Dendritic cell treated with granulocyte-macrophage colony-stimulating factor and Interleukin-4, amounts not matched to agents 40 ng/mL and 50 ng/mL, for 4 days (primary cell): ENCODE measurements at regions not wholly inside any gene's neighbourhood (a gene's known extent, or its start where the extent isn't known, plus 50 kb on each side); places are given as distances from the start of the nearest gene placed in this dataset.
"Not testable (repeated sequence)": the region's sequence is repeated elsewhere in the genome, so short reads cannot be mapped to it uniquely, and the experiment has no call there.

Experiments used
- H3K27ac Mint-ChIP-seq: one replicate; pipeline ENCODE4 v1.8.0; 2022; ENCODE audit warnings: mild to moderate bottlenecking, mixed read lengths
- H3K27me3 Mint-ChIP-seq: one replicate; pipeline ENCODE4 v1.8.0; 2022; ENCODE audit warnings: mild to moderate bottlenecking, mixed read lengths
- H3K36me3 Mint-ChIP-seq: one replicate; pipeline ENCODE4 v1.8.0; 2022; ENCODE audit warnings: low read depth, mixed read lengths
- H3K4me1 Mint-ChIP-seq: one replicate; pipeline ENCODE4 v1.8.0; 2022; ENCODE audit warnings: low read depth, mixed read lengths
- H3K4me3 Mint-ChIP-seq: one replicate; pipeline ENCODE4 v1.8.0; 2022; ENCODE audit warnings: mild to moderate bottlenecking, moderate library complexity, mixed read lengths
- H3K9me3 Mint-ChIP-seq: one replicate; pipeline ENCODE4 v1.8.0; 2022; ENCODE audit warnings: mixed read lengths
- intact Hi-C: fragments of 100-400 bp; cut with micrococcal nuclease; formaldehyde crosslinking; loops from one replicate; pipeline ENCODE4 v1.15.0; 2022

- H3K9me3 Mint-ChIP-seq, H3K27ac Mint-ChIP-seq, intact Hi-C loops: not testable (repeated sequence)
Observed at GRCh38 chr10:33867199-33867789, 532.8 kb upstream of the NRP1 start.

GRCh38 chr10:33863352-33863751 lies 528.9 kb upstream of the NRP1 start:
- no peak overlapping the region for H3K4me3 Mint-ChIP-seq
- no peak overlapping the region for H3K27ac Mint-ChIP-seq
- peaks cover 26% of the 10 kb centered on the region for H3K4me1 Mint-ChIP-seq
- H3K36me3 Mint-ChIP-seq = no peaks in the 10 kb centered on the region
- no peaks in the 10 kb centered on the region for H3K9me3 Mint-ChIP-seq
- intact Hi-C loops = no loop called here
- H3K27me3 Mint-ChIP-seq = peaks cover 16% of the 10 kb centered on the region

More at GRCh38 chr10:33867199-33867789, 532.8 kb upstream of the NRP1 start:
- H3K4me3 Mint-ChIP-seq, H3K36me3 Mint-ChIP-seq, H3K4me1 Mint-ChIP-seq: not testable (repeated sequence)
- peaks cover 33% of the 10 kb centered on the region for H3K27me3 Mint-ChIP-seq

- no peaks in the 10 kb centered on the region for H3K36me3 Mint-ChIP-seq
- H3K9me3 Mint-ChIP-seq = no peaks in the 10 kb centered on the region
- H3K27me3 Mint-ChIP-seq = peaks cover 17% of the 10 kb centered on the region
- no peak overlapping the region for H3K27ac Mint-ChIP-seq
- H3K4me3 Mint-ChIP-seq = no peak overlapping the region
- H3K4me1 Mint-ChIP-seq = peaks cover 26% of the 10 kb centered on the region
- intact Hi-C loops = no loop called here
Observed at GRCh38 chr10:33862536-33863105, 528.2 kb upstream of the NRP1 start.

- H3K4me3 Mint-ChIP-seq = no peak overlapping the region
- peaks cover 26% of the 10 kb centered on the region for H3K4me1 Mint-ChIP-seq
- intact Hi-C loops = no loop called here
- peaks cover 17% of the 10 kb centered on the region for H3K27me3 Mint-ChIP-seq
- H3K36me3 Mint-ChIP-seq = no peaks in the 10 kb centered on the region
- H3K9me3 Mint-ChIP-seq = no peaks in the 10 kb centered on the region
- no peak overlapping the region for H3K27ac Mint-ChIP-seq
Observed at GRCh38 chr10:33861833-33862232, 527.4 kb upstream of the NRP1 start.

- H3K4me3 Mint-ChIP-seq = no peak overlapping the region
- no peak overlapping the region for H3K27ac Mint-ChIP-seq
- H3K9me3 Mint-ChIP-seq = no peaks in the 10 kb centered on the region
- peaks cover 15% of the 10 kb centered on the region for H3K27me3 Mint-ChIP-seq
- peaks cover 26% of the 10 kb centered on the region for H3K4me1 Mint-ChIP-seq
- H3K36me3 Mint-ChIP-seq = no peaks in the 10 kb centered on the region
- intact Hi-C loops = no loop called here
Observed at GRCh38 chr10:33861016-33861704, 526.7 kb upstream of the NRP1 start.

- H3K27me3 Mint-ChIP-seq = peaks cover 16% of the 10 kb centered on the region
- H3K27ac Mint-ChIP-seq = no peak overlapping the region
- H3K4me1 Mint-ChIP-seq = peaks cover 24% of the 10 kb centered on the region
- H3K4me3 Mint-ChIP-seq = no peak overlapping the region
- H3K9me3 Mint-ChIP-seq = no peaks in the 10 kb centered on the region
- intact Hi-C loops = no loop called here
- H3K36me3 Mint-ChIP-seq = no peaks in the 10 kb centered on the region
Observed at GRCh38 chr10:33860552-33860951, 526.1 kb upstream of the NRP1 start.

GRCh38 chr10:33859319-33860022 lies 525.0 kb upstream of the NRP1 start:
- peaks cover 16% of the 10 kb centered on the region for H3K27me3 Mint-ChIP-seq
- intact Hi-C loops = no loop called here
- no peak overlapping the region for H3K4me3 Mint-ChIP-seq
- H3K36me3 Mint-ChIP-seq = no peaks in the 10 kb centered on the region
- H3K4me1 Mint-ChIP-seq = peaks cover 21% of the 10 kb centered on the region
- no peak overlapping the region for H3K27ac Mint-ChIP-seq
- no peaks in the 10 kb centered on the region for H3K9me3 Mint-ChIP-seq

GRCh38 chr10:33858326-33858725 lies 523.9 kb upstream of the NRP1 start:
- Mint-ChIP-seq H3K4me3 (no peak overlapping the region), H3K36me3 (no peaks in the 10 kb centered on the region), H3K27me3 (peaks cover 18% of the 10 kb centered on the region), H3K4me1 (peaks cover 21% of the 10 kb centered on the region), H3K9me3 (no peaks in the 10 kb centered on the region), H3K27ac (no peak overlapping the region)
- intact Hi-C loops = no loop called here

GRCh38 chr10:33853221-33853620 lies 518.8 kb upstream of the NRP1 start:
- intact Hi-C loops, H3K4me3 Mint-ChIP-seq, H3K27ac Mint-ChIP-seq, H3K36me3 Mint-ChIP-seq, H3K4me1 Mint-ChIP-seq: not testable (repeated sequence)
- peaks cover 15% of the 10 kb centered on the region for H3K27me3 Mint-ChIP-seq
- peaks cover 11% of the 10 kb centered on the region for H3K9me3 Mint-ChIP-seq

GRCh38 chr10:33843379-33843778 lies 508.9 kb upstream of the NRP1 start:
- Mint-ChIP-seq H3K9me3 (peaks cover 28% of the 10 kb centered on the region), H3K27me3 (peaks cover 7% of the 10 kb centered on the region), H3K36me3 (no peaks in the 10 kb centered on the region), H3K27ac (no peak overlapping the region), H3K4me1 (peaks cover 9% of the 10 kb centered on the region), H3K4me3 (no peak overlapping the region)
- intact Hi-C loops = no loop called here

- Mint-ChIP-seq H3K4me1 (peaks cover 4% of the 10 kb centered on the region), H3K4me3 (no peak overlapping the region), H3K27ac (no peak overlapping the region), H3K27me3 (peaks cover 11% of the 10 kb centered on the region), H3K9me3 (peaks cover 28% of the 10 kb centered on the region), H3K36me3 (no peaks in the 10 kb centered on the region)
- intact Hi-C loops = no loop called here
Observed at GRCh38 chr10:33841678-33842077, 507.2 kb upstream of the NRP1 start.

GRCh38 chr10:33838731-33839130 lies 504.3 kb upstream of the NRP1 start:
- H3K36me3 Mint-ChIP-seq = no peaks in the 10 kb centered on the region
- no peak overlapping the region for H3K4me3 Mint-ChIP-seq
- no peak overlapping the region for H3K27ac Mint-ChIP-seq
- H3K4me1 Mint-ChIP-seq = no peaks in the 10 kb centered on the region
- H3K27me3 Mint-ChIP-seq = peaks cover 9% of the 10 kb centered on the region
- intact Hi-C loops = no loop called here
- peaks cover 9% of the 10 kb centered on the region for H3K9me3 Mint-ChIP-seq

- H3K4me3 Mint-ChIP-seq = no peak overlapping the region
- peaks cover 7% of the 10 kb centered on the region for H3K27me3 Mint-ChIP-seq
- H3K9me3 Mint-ChIP-seq = no peaks in the 10 kb centered on the region
- intact Hi-C loops = no loop called here
- no peaks in the 10 kb centered on the region for H3K36me3 Mint-ChIP-seq
- no peak overlapping the region for H3K27ac Mint-ChIP-seq
- H3K4me1 Mint-ChIP-seq = no peaks in the 10 kb centered on the region
Observed at GRCh38 chr10:33837736-33838135, 503.3 kb upstream of the NRP1 start.

- Mint-ChIP-seq H3K36me3 (no peaks in the 10 kb centered on the region), H3K27me3 (peaks cover 12% of the 10 kb centered on the region), H3K9me3 (no peaks in the 10 kb centered on the region), H3K4me3 (no peak overlapping the region), H3K4me1 (no peaks in the 10 kb centered on the region), H3K27ac (no peak overlapping the region)
- intact Hi-C loops = no loop called here
Observed at GRCh38 chr10:33835556-33835955, 501.1 kb upstream of the NRP1 start.
